K562 (cell line): ENCODE measurements at regions not wholly inside any gene's neighbourhood (a gene's known extent, or its start where the extent isn't known, plus 50 kb on each side); places are given as distances from the start of the nearest gene placed in this dataset.
"Not testable (repeated sequence)": the region's sequence is repeated elsewhere in the genome, so short reads cannot be mapped to it uniquely, and the experiment has no call there.

Experiments
- EZH2 ChIP-seq: IDR thresholded peaks from 2 replicates; pipeline ENCODE4 v1.6.1; 2012; ENCODE audit warnings: low read depth, mild to moderate bottlenecking, inconsistent platforms, low read length, borderline replicate concordance
- RAD51 ChIP-seq: fragments of 450-650 bp; IDR thresholded peaks from 2 replicates; pipeline ENCODE4 v1.7.1; 2016; ENCODE audit warnings: low read depth, mild to moderate bottlenecking, borderline replicate concordance
- RBFOX2 ChIP-seq: fragments of 200-400 bp; formaldehyde crosslinking; IDR thresholded peaks from 2 replicates; pipeline ENCODE4 v1.6.1; 2017; ENCODE audit warnings: low read depth, mild to moderate bottlenecking, low read length, moderate library complexity
- YY1 ChIP-seq, 3 experiments: IDR thresholded peaks; 2 replicates each; pipeline ENCODE4 v1.6.1; 2011; ENCODE audit warnings: low read length in 2 of 3, mild to moderate bottlenecking in 2 of 3, moderate library complexity in 2 of 3, borderline replicate concordance in 1 of 3, control low read depth in 1 of 3, low read depth in 1 of 3; ENCODE audit not compliant: insufficient read depth in 3 of 3, insufficient replicate concordance in 2 of 3, control insufficient read depth in 1 of 3, insufficient read length in 1 of 3; ENCODE audit errors: extremely low read depth in 1 of 3
- TF ChIP-seq, protein P1 (sequence below), 2 experiments: fragments of 450-650 bp in 1 of 2; sonication (generic) in 1 of 2; formaldehyde crosslinking in 1 of 2; IDR thresholded peaks; 2 replicates each; pipeline versions ENCODE4 v1.7.1 to v1.9.0; 2016 to 2022; ENCODE audit warnings: inconsistent platforms in 1 of 2, mild to moderate bottlenecking in 1 of 2, missing genetic modification reagents in 1 of 2
- TF ChIP-seq, protein P2 (sequence below), 3 experiments: IDR thresholded peaks in 2 of 3; conservative IDR thresholded peaks in 1 of 3; 2 replicates each; pipeline ENCODE4 v1.5.1; 2011 to 2012; ENCODE audit warnings: low read length in 3 of 3, mild to moderate bottlenecking in 3 of 3, control low read depth in 2 of 3, improper control_type of control experiment in 1 of 3, inconsistent platforms in 1 of 3, low read depth in 1 of 3, mixed read lengths in 1 of 3, moderate library complexity in 1 of 3; ENCODE audit not compliant: insufficient read depth in 2 of 3
- TF ChIP-seq, protein P3 (sequence below): fragments of 250-450 bp; sonication (Bioruptor Pico); IDR thresholded peaks from 2 replicates; pipeline ENCODE4 v1.5.0; 2020; ENCODE audit warnings: mild to moderate bottlenecking, borderline replicate concordance

DNA sequence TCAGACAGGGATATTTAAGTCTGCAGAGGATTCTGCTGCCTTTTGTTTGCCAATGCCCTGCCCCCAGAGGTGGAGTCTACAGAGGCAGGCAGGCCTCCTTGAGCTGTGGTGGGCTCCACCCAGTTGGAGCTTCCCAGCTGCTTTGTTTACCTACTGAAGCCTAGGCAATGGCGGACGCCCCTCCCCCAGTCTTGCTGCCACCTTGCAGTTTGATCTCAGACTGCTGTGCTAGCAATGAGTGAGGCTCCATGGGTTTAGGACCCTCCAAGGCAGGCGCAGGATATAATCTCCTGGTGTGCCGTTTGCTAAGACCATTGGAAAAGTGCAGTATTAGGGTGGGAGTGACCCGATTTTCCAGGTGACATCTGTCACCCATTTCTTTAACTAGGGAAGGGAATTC lies 132.7 kb downstream of the UNC93B1 start:
- TF ChIP-seq, protein P1, sequence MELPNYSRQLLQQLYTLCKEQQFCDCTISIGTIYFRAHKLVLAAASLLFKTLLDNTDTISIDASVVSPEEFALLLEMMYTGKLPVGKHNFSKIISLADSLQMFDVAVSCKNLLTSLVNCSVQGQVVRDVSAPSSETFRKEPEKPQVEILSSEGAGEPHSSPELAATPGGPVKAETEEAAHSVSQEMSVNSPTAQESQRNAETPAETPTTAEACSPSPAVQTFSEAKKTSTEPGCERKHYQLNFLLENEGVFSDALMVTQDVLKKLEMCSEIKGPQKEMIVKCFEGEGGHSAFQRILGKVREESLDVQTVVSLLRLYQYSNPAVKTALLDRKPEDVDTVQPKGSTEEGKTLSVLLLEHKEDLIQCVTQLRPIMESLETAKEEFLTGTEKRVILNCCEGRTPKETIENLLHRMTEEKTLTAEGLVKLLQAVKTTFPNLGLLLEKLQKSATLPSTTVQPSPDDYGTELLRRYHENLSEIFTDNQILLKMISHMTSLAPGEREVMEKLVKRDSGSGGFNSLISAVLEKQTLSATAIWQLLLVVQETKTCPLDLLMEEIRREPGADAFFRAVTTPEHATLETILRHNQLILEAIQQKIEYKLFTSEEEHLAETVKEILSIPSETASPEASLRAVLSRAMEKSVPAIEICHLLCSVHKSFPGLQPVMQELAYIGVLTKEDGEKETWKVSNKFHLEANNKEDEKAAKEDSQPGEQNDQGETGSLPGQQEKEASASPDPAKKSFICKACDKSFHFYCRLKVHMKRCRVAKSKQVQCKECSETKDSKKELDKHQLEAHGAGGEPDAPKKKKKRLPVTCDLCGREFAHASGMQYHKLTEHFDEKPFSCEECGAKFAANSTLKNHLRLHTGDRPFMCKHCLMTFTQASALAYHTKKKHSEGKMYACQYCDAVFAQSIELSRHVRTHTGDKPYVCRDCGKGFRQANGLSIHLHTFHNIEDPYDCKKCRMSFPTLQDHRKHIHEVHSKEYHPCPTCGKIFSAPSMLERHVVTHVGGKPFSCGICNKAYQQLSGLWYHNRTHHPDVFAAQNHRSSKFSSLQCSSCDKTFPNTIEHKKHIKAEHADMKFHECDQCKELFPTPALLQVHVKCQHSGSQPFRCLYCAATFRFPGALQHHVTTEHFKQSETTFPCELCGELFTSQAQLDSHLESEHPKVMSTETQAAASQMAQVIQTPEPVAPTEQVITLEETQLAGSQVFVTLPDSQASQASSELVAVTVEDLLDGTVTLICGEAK (IDR thresholded peaks at IDR 0.05): not testable (repeated sequence)
- TF ChIP-seq, protein P1 (CRISPR knock-in tag; IDR thresholded peaks at IDR 0.05): not testable (repeated sequence)
- TF ChIP-seq YY1 (IDR thresholded peaks at IDR 0.05; ENCODE audit: borderline replicate concordance in 1 of 3, control insufficient read depth in 1 of 3, extremely low read depth in 1 of 3, insufficient read depth in 3 of 3, insufficient read length in 1 of 3, insufficient replicate concordance in 2 of 3, low read depth in 1 of 3, low read length in 2 of 3); RBFOX2; EZH2; RAD51: not testable (repeated sequence)
- TF ChIP-seq, protein P2, sequence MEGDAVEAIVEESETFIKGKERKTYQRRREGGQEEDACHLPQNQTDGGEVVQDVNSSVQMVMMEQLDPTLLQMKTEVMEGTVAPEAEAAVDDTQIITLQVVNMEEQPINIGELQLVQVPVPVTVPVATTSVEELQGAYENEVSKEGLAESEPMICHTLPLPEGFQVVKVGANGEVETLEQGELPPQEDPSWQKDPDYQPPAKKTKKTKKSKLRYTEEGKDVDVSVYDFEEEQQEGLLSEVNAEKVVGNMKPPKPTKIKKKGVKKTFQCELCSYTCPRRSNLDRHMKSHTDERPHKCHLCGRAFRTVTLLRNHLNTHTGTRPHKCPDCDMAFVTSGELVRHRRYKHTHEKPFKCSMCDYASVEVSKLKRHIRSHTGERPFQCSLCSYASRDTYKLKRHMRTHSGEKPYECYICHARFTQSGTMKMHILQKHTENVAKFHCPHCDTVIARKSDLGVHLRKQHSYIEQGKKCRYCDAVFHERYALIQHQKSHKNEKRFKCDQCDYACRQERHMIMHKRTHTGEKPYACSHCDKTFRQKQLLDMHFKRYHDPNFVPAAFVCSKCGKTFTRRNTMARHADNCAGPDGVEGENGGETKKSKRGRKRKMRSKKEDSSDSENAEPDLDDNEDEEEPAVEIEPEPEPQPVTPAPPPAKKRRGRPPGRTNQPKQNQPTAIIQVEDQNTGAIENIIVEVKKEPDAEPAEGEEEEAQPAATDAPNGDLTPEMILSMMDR (IDR thresholded peaks at IDR 0.05 in 2 of 3, conservative IDR thresholded peaks at IDR 0.05 in 1 of 3; ENCODE audit: insufficient read depth in 2 of 3, low read depth in 1 of 3, low read length in 3 of 3): not testable (repeated sequence)
- TF ChIP-seq, protein P3, sequence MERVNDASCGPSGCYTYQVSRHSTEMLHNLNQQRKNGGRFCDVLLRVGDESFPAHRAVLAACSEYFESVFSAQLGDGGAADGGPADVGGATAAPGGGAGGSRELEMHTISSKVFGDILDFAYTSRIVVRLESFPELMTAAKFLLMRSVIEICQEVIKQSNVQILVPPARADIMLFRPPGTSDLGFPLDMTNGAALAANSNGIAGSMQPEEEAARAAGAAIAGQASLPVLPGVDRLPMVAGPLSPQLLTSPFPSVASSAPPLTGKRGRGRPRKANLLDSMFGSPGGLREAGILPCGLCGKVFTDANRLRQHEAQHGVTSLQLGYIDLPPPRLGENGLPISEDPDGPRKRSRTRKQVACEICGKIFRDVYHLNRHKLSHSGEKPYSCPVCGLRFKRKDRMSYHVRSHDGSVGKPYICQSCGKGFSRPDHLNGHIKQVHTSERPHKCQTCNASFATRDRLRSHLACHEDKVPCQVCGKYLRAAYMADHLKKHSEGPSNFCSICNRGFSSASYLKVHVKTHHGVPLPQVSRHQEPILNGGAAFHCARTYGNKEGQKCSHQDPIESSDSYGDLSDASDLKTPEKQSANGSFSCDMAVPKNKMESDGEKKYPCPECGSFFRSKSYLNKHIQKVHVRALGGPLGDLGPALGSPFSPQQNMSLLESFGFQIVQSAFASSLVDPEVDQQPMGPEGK (CRISPR knock-in tag): not testable (repeated sequence)
